Esophagus muscularis mucosa (tissue), 4 donors: ENCODE measurements at regions not wholly inside any gene's neighbourhood (a gene's known extent, or its start where the extent isn't known, plus 50 kb on each side); places are given as distances from the start of the nearest gene placed in this dataset.

Experiments
- DNase-seq: peaks from one replicate; pipeline ENCODE4 v3.0.0-alpha.2; 2017; ENCODE audit errors: extremely low spot score
- H3K27ac ChIP-seq, 4 donors: fragments of 200-600 bp; sonication (generic); replicated peaks in 1 of 4; 1 replicate in 3 of 4; 2 replicates in 1 of 4; pipeline ENCODE4 v1.5.1; 2016 to 2019; ENCODE audit warnings: mild to moderate bottlenecking in 1 of 4
- H3K27me3 ChIP-seq, 4 donors: fragments of 200-600 bp; sonication (generic); one replicate each; pipeline versions ENCODE4 v1.5.1 to v1.6.0; 2016 to 2019
- H3K36me3 ChIP-seq, 4 donors: fragments of 200-600 bp; sonication (generic); one replicate each; pipeline ENCODE4 v1.5.1; 2016 to 2019
- H3K4me1 ChIP-seq, 4 donors: fragments of 200-600 bp; sonication (generic); one replicate each; pipeline ENCODE4 v1.5.1; 2016 to 2019
- H3K4me3 ChIP-seq, 4 donors: fragments of 200-600 bp; sonication (generic); 1 replicate in 2 of 4; 2 replicates in 2 of 4; pipeline ENCODE4 v1.5.1; 2016 to 2019; ENCODE audit warnings: mild to moderate bottlenecking in 4 of 4, moderate library complexity in 1 of 4
- H3K9me3 ChIP-seq, 4 donors: fragments of 200-600 bp; sonication (generic); 1 replicate in 3 of 4; 2 replicates in 1 of 4; pipeline ENCODE4 v1.5.1; 2016 to 2019
- EP300 ChIP-seq: sonication (generic); formaldehyde crosslinking; IDR thresholded peaks from one replicate; pipeline ENCODE4 v1.6.1; 2017; ENCODE audit warnings: antibody characterized with exemption
- POLR2A ChIP-seq: fragments of 450-650 bp; IDR thresholded peaks from one replicate; pipeline ENCODE4 v1.6.1; 2017; ENCODE audit warnings: antibody characterized with exemption, moderate library complexity, mild to moderate bottlenecking, low read depth
- POLR2AphosphoS5 ChIP-seq, 2 donors: sonication (generic); formaldehyde crosslinking; IDR thresholded peaks; one replicate each; pipeline ENCODE4 v1.6.1; 2017; ENCODE audit warnings: antibody characterized with exemption in 2 of 2
- WGBS: methylation state at CpG from one replicate; pipeline ENCODE4 v1.1.5; 2018; 5-methylcytosine and 5-hydroxymethylcytosine counted together
- intact Hi-C: fragments of 100-400 bp; cut with DNase I; formaldehyde crosslinking; loops from one replicate; pipeline ENCODE4 v1.15.1; 2023
- TF ChIP-seq, protein P1 (sequence below), 3 experiments: fragments of 200-600 bp in 2 of 3; fragments of 450-650 bp in 1 of 3; sonication (generic) in 2 of 3; IDR thresholded peaks; one replicate each; pipeline ENCODE4 v1.5.1; 2017 to 2019; ENCODE audit warnings: antibody characterized with exemption in 3 of 3, mild to moderate bottlenecking in 2 of 3, moderate library complexity in 1 of 3

DNA sequence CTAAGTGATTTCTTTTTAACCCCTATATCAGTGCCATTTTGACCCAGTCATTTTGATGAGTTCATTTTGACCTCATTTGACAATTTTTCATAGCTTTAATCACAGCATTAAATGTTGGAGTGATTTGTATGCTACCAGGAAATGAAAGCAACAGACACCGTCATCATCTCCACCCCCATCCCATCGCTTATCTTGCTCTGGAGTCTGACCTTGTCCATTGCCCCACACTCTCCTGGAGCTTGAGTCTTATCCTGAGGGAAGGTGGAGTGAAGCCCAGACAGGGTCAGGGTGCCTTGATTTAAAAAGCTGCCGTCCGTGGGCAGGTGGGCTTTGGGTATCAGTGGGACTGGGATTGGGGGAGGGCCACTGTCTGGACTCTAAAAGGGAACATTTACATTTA, 94.7 kb upstream of the JCAD start:
- intact Hi-C loops = no loop called here

DNA sequence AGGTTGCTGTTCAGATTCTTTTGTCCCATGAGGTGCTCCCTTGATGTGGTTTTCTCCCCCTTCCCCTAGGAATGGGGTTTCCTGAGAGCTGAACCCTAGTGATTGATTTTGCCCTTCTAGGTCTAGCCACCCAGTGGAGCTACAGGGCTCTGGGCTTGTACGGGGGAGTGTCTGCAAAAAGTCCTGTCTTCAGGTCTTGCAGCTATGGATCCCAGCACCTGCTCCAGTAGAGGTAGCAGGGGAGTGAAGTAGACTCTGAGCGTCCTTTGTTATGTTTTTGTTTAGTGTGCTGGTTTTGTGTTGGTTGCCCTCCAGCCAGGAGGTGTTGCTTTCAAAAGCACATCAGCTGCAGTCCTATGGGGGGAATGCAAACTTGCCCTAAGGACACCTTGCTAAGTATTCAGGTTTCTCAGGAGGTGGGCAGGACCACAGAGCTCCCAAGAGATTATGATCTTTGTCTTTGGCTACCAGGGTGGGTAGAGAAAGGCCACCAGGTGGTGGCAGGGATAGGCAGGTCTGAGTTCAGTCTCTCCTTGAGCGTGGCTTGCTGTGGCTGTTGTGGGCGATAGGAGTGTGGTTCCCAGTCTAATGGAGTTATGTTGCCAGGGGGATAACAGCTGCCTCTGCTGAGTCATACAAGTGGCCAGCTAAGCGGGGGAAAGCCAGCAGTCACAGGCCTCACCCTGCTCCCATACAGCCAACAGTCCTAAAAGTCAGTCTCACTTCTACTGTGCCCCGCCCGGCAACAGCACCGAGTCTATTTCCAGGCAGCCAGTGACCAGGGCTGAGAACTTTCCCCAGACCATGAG, 92.4 kb upstream of the JCAD start:
- Histone ChIP-seq H3K27me3 (no peaks in the 10 kb centered on the region), H3K4me3 (no peak overlapping the region), H3K9me3 (no peaks in the 10 kb centered on the region), H3K4me1 (no peaks in the 10 kb centered on the region), H3K27ac (no peak overlapping the region), H3K36me3 (no peaks in the 10 kb centered on the region)
- intact Hi-C loops = no loop called here
- 72% methylated on average over 7 of the region's 8 CpGs for WGBS
- TF ChIP-seq EP300 (no peak), POLR2A (no peak), POLR2AphosphoS5 (IDR thresholded peaks at IDR 0.05) (no peak)
- TF ChIP-seq, protein P1, sequence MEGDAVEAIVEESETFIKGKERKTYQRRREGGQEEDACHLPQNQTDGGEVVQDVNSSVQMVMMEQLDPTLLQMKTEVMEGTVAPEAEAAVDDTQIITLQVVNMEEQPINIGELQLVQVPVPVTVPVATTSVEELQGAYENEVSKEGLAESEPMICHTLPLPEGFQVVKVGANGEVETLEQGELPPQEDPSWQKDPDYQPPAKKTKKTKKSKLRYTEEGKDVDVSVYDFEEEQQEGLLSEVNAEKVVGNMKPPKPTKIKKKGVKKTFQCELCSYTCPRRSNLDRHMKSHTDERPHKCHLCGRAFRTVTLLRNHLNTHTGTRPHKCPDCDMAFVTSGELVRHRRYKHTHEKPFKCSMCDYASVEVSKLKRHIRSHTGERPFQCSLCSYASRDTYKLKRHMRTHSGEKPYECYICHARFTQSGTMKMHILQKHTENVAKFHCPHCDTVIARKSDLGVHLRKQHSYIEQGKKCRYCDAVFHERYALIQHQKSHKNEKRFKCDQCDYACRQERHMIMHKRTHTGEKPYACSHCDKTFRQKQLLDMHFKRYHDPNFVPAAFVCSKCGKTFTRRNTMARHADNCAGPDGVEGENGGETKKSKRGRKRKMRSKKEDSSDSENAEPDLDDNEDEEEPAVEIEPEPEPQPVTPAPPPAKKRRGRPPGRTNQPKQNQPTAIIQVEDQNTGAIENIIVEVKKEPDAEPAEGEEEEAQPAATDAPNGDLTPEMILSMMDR (IDR thresholded peaks at IDR 0.05) = no peak
- no peak for DNase-seq

More for the DNA sequence above, 94.7 kb upstream of the JCAD start:
- no peaks in the 10 kb centered on the region for H3K9me3 ChIP-seq
- DNase-seq = no peak
- H3K4me3 ChIP-seq = no peak overlapping the region
- no peak overlapping the region for H3K27ac ChIP-seq
- 87% methylated on average over 4 of the region's 4 CpGs for WGBS
- no peaks in the 10 kb centered on the region for H3K27me3 ChIP-seq
- H3K4me1 ChIP-seq = no peaks in the 10 kb centered on the region
- H3K36me3 ChIP-seq = no peaks in the 10 kb centered on the region
- TF ChIP-seq, protein P1 (IDR thresholded peaks at IDR 0.05) = no peak
- TF ChIP-seq POLR2AphosphoS5 (IDR thresholded peaks at IDR 0.05) (no peak), EP300 (no peak), POLR2A (no peak)

DNA sequence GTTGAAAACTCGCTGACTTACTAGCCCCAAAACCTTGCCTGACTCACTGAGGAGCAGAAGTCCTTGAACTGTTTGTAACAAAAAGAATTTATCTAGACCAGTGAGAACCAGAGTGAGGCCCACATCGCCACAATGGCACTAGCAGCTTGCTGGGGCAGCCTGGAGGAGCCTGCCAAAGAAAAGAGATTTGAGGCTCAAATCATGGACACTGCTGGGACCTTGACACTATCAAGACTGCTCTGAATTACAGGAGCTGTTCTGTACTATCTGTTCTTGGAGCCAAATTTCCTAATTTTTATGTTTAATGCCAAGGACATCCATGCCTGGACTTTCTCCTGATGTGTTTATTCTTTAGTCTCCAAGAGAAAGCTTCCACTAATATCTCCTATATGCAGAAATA, 82.0 kb upstream of the JCAD start:
- DNase-seq = no peak
- Histone ChIP-seq H3K4me1 (peaks cover 0 to 3% (median 0%) of the 10 kb centered on the region in 4 donors), H3K9me3 (peaks cover 0 to 11% (median 0%) of the 10 kb centered on the region in 4 donors), H3K4me3 (no peak overlapping the region), H3K36me3 (no peaks in the 10 kb centered on the region), H3K27ac (no peak overlapping the region), H3K27me3 (no peaks in the 10 kb centered on the region)
- intact Hi-C loops = no loop called here
- 83% methylated on average over 2 of the region's 2 CpGs for WGBS
- TF ChIP-seq, protein P1 (IDR thresholded peaks at IDR 0.05) = no peak
- TF ChIP-seq POLR2AphosphoS5 (IDR thresholded peaks at IDR 0.05) (no peak), POLR2A (no peak), EP300 (no peak)

DNA sequence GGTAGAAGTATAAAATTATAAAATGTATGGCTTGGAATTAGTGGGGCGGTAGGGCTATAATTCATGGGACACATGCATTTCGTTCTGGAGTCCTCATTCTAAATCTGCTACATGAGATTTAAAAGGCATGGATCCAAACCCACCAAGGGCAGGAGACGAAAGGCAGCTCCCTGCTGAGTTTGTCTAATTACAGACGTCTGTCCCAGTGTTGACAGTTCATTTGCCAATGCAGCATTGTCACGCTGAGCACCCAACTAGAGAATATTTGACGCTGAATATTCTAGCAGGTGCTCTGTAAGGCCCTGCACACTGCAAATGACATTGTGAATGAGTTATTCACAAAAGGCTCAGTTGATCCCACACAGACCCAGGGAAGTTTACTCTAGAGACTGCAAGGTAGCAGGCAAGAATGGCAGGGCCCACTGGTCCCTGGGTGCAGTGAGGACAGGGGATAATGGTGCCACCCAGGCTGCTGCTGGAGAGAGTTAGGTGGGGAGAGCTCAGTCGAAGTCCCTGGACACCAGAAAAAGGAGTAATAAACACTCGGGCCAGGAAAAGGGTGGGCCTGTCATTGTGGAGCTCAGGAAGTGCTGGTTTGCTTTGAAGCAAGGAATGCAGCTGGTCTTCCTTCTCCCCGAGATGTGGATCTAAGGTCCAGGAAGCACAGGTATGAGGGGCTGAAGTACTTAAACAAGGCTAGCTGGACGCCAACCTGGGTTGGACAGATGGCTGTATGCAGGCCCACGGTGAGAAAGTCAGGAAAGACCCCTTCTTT, 75.0 kb upstream of the JCAD start:
- Histone ChIP-seq H3K4me1 (no peaks in the 10 kb centered on the region), H3K36me3 (no peaks in the 10 kb centered on the region), H3K27me3 (no peaks in the 10 kb centered on the region), H3K9me3 (no peaks in the 10 kb centered on the region), H3K27ac (no peak overlapping the region), H3K4me3 (no peak overlapping the region)
- TF ChIP-seq, protein P1 (IDR thresholded peaks at IDR 0.05) = no peak
- TF ChIP-seq EP300 = no peak
- TF ChIP-seq POLR2A = no peak
- no peak for TF ChIP-seq POLR2AphosphoS5 (IDR thresholded peaks at IDR 0.05)
- intact Hi-C loops = no loop called here
- no peak for DNase-seq
- 68% methylated on average over 11 of the region's 11 CpGs for WGBS
